COR-L47 (cell line): ENCODE measurements at regions not wholly inside any gene's neighbourhood (a gene's known extent, or its start where the extent isn't known, plus 50 kb on each side); places are given as distances from the start of the nearest gene placed in this dataset.
"Not testable (repeated sequence)": the region's sequence is repeated elsewhere in the genome, so short reads cannot be mapped to it uniquely, and the experiment has no call there.

Experiments used
- DNase-seq: peaks from one replicate; lab custom pipeline; 2025; lab: John Stamatoyannopoulos, UW

DNA sequence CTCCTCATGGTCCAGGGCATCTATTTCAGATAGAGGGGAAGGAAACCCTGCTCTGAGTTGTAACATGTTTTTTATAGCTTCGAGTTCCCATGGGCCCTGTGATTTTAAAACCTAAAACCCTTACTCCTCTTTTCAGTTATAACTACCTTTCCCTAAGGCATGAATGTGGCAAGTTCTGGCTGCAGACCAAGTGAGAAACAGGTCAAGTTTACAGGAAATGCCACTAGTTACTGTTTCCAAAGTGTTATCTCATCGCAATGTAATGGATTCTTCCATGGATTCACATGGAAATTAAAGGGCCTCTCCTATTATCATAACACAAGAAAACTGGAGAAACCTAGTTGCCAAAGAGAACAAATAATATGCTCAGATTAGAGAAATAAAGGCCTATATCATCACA is 574.5 kb upstream of the GRAMD2B start:
- DNase-seq: no peak

DNA sequence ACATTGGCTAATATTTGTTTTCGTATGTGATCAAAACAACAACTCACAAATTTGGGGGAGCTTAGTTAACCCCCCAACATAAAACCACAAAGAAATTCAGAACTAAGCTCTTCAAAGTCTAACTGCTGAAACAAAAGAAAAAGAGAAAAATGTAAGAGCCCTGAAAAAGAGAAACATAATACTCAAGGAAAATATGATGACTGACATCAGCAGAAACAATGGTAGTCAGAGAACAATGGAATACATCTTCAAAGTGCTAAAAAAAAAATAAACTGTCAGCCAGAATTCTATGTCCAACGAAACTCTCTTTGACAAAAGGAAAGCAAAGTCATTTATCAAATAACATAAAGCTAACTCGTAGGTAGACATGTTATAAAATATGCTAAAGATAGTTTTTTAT is 566.3 kb upstream of the GRAMD2B start:
- no peak for DNase-seq

DNA sequence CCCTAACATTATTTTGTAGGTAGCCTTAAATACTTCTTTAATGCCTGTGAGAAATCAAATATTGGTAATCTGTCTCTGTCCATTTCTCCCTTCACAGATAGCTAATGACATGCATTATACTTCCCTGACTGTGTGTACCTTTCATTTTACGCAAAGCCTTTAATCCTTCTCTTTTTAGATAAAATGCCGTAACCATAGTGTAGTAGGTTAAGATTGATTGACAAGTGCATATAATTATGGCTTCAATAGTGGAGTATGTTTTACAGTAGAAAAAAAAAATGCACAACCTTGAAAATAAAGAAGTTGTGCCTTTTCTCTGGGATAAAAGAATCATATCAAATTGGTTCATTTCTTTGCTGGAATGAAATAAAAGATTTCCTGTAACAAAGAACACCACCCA is 559.6 kb upstream of the GRAMD2B start:
- no peak for DNase-seq

DNA sequence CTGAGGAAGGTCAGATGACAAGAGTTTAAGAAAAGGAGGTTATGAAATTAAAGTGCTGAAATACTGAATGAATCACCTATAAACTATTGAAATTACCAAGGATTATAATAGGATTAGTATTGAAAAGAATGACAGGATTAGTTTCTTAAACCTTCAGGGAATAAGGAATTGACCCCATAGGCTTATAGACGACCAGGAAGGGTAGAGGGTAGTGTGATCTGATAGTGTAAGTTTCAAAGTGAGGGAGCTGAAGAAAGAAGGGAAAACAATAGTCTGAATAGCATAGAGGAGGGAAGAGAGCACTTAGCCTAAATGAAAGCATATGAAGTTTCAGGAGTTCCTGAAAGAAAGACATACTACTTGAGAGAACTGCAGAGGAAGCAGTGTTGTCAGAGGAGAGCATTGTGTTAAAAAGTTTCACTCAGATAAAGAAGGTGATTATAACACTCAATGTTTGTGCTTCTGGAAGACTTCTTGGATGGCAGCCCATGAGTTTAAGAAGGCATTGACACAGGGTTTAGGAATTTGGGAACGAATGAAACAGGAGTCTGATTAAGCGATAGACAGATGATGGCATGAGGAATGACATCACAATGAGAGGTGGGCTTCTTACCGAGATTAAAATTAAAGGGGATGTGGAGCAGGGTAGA is 557.9 kb upstream of the GRAMD2B start:
- DNase-seq: no peak

DNA sequence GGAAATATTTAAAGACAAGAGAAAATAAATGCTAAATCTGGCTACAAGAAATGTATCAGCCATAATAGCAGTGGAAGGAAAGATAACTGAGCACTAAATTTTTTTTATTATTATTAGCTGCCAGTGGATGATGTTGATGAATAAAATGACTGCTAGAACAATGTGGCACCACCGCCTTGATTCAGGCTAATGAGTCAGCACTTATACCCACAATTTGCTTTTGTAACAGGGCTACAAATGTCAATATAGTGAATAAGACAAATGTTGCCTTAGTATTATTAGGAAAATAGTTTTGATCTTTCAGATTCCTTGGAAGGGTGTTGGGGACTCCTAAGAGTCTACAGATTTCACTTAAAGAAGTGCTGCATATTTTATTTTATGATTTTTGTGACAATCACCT is 555.2 kb upstream of the GRAMD2B start:
- no peak for DNase-seq

DNA sequence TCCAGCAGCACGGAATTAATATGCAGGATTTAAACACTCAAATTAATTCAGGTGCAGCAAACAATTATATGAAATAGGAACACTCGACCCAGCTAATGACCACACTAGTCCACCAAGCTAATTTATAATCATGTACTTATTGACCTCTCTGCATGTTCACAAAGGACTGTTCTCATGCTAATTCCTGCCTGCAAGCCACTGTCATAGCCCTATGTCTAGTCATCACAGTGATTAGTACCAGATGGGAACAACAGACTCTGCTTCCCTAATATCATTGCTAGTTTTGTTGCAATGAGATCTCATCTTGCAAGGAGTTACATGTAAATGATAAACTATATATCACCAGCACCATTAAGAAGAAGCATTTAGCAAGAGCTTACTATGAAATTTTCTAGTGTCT is 553.0 kb upstream of the GRAMD2B start:
- no peak for DNase-seq

DNA sequence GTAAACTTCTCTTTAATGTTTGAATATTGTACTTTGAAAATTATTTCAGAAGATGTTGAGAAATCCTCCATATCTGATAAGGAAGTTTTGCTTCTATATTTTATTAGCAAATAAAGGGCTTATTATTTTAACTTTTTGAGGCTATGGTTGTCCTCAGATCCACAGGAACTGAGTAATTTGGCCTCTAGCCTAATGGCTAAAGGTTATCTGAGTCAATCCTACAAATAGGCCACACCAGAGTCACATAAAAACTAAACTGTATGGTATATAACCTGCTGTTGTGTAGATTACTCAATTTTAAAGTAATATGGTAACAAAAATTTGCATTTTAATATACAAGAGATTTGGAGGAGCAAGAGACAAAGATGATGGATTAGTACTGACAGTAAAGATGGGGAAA is 549.2 kb upstream of the GRAMD2B start:
- DNase-seq: no peak

DNA sequence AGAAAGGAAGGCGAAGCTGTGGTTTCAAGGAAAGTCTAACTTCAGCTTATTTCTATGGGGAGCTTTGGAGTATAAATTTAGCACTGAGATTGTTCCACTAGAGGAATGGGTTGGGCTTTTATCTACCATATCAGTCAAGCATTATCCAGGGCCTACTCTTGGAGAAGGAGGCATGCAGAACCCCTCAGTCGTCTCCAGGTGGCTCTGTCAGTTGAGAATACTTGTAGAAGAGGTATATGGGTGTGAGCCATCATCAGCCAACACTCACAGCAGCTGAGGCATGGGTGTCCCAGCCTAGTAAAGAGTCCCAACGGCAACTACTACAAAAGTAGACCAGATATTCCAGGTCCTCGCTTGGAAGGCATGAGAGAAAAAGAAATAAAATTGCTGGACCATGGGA is 548.5 kb upstream of the GRAMD2B start:
- DNase-seq: no peak

DNA sequence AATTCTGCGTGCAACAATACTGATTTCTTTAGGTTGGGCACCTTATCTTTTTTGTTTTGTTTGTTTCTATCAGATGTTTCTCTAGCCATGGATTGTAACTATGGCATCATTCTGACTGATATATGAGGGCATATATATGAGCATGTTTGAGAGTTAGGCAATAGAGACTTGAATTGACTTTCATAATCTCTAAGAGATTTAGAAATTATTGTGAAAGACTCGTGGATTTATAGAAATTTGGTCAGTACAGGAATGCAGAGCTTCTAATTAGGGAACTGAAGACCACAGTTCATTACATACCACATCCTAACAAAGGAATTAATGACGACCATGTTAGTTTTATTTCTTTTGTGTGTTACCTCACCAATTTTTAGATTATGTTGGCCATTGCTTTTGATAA is 546.0 kb upstream of the GRAMD2B start:
- DNase-seq: no peak

DNA sequence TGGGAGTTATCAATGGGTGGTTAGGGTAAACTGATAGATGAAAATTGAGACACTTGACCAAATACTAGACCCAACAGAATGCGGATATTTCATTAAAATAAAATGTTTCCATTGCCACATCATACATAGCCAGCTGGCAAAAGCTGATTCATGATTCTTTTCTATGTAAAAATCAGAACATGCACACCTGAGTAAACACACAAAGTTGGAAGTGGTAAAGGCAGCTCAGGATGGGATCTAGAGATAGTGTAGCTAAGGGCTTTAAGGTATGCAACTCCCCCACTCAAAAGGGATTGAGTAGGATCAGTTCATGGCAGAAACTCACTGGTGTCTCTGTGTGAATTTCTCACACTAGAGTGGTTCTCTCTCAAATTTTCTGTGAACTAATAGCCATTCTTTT is 541.1 kb upstream of the GRAMD2B start:
- no peak for DNase-seq

DNA sequence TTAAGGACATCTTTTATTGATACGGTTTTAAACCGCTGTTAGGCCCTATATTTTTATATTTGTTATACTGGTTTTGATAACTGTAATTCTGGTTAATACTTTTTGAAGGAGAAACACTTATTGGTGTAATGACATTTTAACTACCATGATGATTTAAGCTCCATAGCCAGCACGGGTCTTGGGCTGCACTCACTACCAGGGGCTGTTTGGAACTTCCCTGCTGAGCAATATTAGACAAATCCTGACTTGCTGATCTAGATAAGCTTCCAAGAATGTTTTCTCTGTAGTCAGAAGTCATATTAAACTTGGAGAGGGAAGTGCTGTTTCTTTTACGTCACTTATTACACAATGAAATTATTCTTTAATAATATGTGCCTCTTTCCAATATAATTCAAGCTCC is 540.0 kb upstream of the GRAMD2B start:
- no peak for DNase-seq

DNA sequence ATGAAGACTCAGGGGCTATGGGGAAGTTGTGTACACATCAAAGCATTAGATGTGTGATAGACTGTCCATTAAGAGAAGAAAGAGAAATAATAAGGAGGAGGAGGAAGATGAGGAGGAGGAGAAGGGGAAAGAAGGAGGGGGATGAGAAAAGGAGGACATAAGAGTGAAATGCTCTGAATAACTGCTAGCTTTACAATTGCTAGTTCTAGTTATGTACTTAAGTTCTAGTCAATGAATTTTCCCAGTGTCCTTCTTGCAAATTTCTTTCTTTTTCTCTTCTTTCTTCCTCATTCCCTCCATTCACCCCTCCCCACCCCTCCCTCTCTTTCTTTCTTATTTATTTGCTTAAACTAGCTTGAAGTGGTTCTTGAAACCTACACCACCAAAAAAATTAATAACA is 534.9 kb upstream of the GRAMD2B start:
- no peak for DNase-seq

DNA sequence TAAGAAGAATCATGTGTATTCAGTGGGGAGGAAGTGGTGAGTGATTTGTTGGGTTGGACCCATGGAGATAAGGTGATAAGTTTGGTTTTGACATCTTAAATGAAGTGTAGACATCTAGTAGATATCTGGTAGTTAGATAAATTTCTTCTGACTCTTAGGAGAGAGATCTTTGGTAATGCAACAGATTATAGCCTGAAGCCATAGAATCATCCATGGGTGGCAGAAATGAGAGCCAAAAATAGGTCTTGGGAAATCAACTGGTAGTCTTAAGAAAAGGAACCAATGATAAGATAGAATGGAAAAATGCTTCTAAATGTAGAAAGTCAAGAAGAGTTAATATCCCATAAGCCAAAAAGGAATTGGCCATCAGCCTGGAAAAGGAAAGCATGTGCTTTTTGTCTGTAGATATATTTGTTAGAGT is 532.7 kb upstream of the GRAMD2B start:
- no peak for DNase-seq

DNA sequence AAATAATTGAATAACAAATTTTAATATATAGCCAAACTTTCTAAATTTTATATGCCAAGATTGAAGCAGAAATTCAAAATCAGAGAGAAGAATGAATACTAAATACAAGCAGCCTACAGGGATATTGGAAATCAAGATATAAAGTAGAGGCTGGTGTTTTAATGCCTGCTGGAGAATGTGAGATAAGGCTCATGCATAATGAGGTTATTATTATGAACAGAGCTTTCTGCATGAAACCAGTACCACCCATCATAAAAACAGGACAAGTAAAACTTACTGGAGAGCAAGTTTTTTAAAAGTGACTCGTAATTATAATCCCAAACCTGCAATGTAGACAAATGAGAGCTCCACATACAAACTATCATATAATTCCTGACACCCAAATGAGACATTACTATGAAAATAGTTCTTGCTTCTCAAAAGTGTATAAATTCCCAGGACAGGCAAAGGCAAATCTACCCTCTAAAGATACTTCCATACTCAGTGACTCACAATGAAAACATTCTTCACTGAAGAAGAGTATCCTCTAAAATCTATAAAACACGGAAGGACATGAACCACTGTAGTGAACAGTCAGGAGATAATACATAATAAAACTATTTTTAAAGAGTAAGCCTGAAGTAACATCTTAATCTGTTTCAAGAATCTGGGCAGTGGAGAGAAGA is 532.0 kb upstream of the GRAMD2B start:
- no peak for DNase-seq

DNA sequence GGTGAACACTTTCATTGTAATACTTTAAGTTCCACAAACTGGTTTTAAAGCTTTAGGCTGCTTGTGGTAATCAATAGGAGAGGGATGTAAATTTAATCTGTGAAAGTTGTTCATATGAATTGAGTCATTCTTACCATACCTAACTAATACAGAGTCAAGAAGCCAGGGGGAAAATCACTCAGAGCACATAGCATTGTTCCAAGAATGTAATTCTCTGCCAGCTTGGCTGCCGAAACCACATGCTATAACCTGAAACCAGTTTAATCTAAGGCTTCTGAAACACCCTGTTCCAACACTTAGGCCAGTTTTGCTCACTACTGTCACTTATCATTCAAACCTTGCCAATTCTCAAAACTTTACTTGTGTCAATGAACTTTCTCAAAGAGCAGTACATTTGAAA is 528.8 kb upstream of the GRAMD2B start:
- no peak for DNase-seq

DNA sequence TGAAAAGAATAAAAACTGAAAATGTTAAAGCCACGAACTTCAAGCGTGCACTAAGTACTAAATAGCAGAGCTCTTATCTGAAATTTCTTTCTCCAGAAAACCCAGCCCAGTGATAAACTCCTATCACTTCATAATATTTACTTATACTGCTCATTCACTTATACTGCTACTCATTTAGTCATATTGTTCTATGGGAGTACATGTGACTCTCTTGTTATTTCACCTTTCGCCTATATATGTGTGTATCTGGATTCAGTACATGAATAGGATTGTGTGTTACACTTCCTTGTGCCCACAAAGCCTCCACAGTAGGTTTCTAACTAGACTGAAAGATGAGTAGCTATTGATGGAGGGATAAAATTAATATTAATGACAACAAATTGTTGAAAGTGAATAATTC is 526.8 kb upstream of the GRAMD2B start:
- DNase-seq: no peak

DNA sequence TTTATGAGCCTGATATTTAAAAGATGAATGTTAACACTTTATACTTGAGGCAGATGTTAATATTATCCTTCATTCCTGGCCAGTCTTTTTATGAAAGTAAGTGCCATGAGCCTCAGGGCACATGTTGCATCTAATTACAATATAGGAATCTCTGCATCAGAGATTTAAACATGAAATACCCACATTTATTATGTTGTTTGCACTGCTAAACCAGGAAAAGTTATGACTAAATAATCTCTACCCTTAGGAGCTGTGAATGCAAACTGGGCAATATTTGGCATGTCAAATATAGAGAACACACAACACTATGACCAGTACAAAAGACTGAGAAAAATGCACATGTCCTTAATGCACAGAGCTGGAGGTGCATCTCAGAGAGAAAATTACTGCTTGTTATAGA is 526.1 kb upstream of the GRAMD2B start:
- DNase-seq: no peak

DNA sequence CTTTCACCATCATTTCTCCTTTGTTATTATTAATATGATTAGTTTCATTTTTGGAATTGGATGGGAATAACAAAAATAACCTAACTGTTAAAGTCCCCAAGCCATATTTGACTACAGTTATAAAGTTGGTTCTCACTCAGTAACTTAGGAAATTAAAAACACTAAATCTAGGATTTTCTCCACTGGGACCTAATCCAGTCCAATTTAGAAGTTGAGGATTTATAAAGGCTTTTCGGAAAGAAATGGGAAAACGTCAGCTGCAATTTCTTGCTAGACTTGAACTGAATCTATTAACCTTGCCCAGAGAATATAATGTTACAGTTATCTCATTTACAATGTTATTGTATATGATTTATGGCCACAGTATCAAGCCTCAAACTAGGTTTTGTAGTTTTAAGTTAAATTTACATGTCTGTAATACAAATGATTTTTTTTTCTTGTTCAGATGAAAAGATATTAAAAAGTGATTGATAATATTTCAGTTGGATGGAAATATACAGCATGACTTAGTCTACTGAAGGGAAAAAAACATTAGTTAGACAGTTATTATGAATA is 524.3 kb upstream of the GRAMD2B start:
- no peak for DNase-seq

DNA sequence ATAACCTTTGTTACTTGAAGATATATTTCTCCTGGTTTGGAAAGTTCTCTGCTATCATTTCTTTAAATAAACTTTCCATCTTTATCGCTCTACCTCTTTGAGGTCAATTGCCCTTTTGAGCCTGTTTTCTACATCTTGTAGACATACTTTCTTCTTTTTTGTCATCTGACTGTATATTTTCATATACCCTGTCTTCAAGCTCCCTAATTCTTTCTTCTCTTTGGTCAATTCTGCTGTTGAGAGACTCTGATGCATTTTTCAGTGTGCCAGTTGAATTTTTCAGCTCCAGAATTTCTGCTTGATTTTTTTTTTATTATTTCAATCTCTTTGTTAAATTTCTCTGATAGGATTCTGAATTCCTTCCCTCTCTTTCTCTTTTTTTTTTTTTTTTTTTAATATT is 511.2 kb upstream of the GRAMD2B start:
- no peak for DNase-seq

DNA sequence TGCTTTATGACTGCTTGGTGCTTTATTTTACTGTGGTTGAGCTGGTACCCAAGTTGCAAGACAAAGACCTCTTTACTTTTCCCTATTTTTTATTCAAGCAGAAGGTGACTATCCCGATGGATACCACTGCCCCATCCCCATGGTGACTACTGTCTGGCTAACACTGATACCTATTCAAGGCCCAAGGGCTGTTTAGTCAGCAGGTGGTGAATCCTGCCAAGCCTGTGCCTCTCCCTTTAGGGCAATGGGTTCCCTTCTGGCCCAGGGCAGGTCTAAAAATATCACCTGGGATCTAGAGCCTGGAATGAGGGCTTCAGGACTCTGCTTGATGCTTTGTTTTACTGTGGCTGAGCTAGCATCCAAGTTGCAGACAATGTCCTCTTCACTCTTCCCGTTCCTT is 510.0 kb upstream of the GRAMD2B start:
- no peak for DNase-seq

DNA sequence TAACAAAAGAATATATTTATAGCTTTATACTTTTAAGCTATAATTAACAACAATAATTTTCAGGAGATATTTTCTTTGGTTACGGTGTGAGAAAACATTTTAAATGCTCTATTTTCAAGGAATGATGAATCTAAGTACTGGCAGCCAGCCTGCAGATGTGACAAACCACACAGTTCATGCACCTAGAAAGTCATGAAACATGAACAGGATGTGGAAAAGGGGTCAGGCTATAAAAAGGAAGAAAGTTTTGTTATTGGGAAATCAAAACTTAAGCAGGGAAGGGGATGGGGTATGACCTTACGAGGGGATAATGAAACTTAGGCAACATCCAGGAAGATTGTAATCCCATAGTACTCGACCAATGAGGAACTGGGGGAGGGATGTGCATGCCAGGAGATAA is 508.7 kb upstream of the GRAMD2B start:
- no peak for DNase-seq

DNA sequence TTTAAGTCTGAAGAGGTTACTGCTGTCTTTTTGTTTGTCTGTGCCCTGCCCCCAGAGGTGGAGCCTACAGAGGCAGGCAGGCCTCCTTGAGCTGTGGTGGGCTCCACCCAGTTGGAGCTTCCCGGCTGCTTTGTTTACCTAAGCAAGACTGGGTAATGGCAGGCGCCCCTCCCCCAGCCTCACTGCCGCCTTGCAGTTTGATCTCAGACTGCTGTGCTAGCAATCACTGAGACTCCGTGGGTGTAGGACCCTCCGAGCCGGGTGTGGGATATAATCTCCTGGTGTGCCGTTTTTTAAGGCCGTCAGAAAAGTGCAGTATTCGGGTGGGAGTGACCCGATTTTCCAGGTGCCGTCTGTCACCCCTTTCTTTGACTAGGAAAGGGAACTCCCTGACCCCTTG is 499.3 kb upstream of the GRAMD2B start:
- not testable (repeated sequence) for DNase-seq

DNA sequence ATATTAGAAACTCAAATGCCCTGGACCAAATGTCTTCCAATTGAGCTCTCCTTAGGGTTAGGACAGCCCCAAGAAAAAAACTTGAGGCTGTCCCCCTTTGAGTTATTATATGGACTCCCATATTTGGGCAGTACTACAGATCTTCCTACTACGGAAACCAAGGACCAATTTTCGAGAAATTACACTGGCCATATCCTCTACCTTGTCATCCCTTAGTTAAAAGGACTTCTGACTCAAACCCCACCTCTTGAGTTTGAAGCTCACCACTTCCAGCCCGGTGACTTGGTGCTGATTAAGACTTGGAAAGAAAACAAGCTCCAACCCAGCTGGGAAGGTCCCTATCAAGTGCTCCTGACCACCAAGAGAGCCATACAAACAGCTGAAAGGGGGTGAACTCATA is 497.0 kb upstream of the GRAMD2B start:
- DNase-seq: no peak

DNA sequence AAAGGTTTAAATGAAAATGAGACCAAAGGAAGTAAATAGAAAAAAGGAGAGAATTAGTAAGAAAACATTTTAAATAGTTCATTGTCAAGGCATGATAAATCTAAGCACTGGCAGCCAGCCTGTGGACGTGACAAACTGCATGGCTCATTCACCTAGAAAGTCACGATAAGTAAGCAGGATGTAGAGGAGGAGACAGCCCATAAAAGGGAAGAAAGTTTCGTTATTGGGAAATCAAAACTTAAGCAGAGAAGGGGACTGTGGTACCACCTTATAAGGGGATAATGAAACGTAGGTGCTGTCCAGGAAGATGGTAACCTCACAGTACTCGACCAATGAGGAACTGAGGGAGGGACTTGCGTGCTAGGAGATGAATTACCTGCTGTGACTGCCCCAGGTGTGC is 494.5 kb upstream of the GRAMD2B start:
- no peak for DNase-seq
